Spleen (tissue), 7 donors: ENCODE measurements at regions not wholly inside any gene's neighbourhood (a gene's known extent, or its start where the extent isn't known, plus 50 kb on each side); places are given as distances from the start of the nearest gene placed in this dataset.
"Not testable (repeated sequence)": the region's sequence is repeated elsewhere in the genome, so short reads cannot be mapped to it uniquely, and the experiment has no call there.

Source experiments
- POLR2A ChIP-seq, 3 donors: fragments of 450-650 bp; IDR thresholded peaks; one replicate each; pipeline ENCODE4 v1.5.1; 2017; ENCODE audit warnings: antibody characterized with exemption in 3 of 3, mild to moderate bottlenecking in 1 of 3
- TF ChIP-seq, protein P1 (sequence below), 11 experiments: fragments of 200-600 bp in 7 of 11; fragments of 450-650 bp in 4 of 11; sonication (generic) in 4 of 11; IDR thresholded peaks in 8 of 11; conservative IDR thresholded peaks in 3 of 11; 1 replicate in 7 of 11; 2 replicates in 4 of 11; pipeline versions ENCODE4 v1.4.0 to v1.8.0; 2016 to 2021; ENCODE audit warnings: antibody characterized with exemption in 11 of 11, inconsistent platforms in 4 of 11, mild to moderate bottlenecking in 1 of 11
- donor health status: DM: no; HTN: no; CAD: no; lungs with moderate emphysema.
- donor health status: DM: no; HTN: no; CAD: no.
- donor health status: DM: no; HTN: no; CAD: no.

DNA sequence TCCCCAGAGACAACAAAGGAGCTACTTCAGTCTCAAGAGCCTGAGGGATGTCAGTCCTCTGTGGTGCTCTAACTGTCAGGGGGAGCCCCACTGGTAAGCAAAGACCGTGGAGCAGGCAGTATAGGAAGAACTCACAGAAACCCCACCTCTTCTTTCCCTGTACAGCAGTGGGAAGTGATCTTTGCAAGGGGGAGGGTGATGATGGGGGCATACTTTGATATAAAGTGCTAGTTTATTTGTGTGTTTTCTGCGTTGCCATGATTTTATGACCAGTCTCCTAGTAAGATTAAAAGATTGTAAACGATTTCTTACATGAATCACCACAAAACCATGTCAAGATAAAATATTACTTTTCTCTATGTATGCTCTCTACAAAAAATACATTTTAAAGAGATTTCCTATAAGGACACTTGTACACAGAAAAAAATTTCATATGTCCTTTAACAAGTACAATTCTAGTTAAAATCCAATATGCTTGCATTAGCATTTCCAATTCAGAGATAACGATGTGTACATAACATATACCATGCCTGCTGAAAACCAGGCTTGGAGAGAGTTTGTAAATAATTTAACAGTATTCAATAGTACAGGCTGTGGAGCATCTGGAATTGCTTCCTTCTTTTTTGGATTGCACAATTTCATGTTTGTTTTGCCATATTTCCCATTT is 690.0 kb downstream of the PRIM2 start:
- TF ChIP-seq, protein P1, sequence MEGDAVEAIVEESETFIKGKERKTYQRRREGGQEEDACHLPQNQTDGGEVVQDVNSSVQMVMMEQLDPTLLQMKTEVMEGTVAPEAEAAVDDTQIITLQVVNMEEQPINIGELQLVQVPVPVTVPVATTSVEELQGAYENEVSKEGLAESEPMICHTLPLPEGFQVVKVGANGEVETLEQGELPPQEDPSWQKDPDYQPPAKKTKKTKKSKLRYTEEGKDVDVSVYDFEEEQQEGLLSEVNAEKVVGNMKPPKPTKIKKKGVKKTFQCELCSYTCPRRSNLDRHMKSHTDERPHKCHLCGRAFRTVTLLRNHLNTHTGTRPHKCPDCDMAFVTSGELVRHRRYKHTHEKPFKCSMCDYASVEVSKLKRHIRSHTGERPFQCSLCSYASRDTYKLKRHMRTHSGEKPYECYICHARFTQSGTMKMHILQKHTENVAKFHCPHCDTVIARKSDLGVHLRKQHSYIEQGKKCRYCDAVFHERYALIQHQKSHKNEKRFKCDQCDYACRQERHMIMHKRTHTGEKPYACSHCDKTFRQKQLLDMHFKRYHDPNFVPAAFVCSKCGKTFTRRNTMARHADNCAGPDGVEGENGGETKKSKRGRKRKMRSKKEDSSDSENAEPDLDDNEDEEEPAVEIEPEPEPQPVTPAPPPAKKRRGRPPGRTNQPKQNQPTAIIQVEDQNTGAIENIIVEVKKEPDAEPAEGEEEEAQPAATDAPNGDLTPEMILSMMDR (IDR thresholded peaks at IDR 0.05 in 8 of 11, conservative IDR thresholded peaks at IDR 0.05 in 3 of 11), result not testable (repeated sequence)
- not testable (repeated sequence) for TF ChIP-seq POLR2A (IDR thresholded peaks at IDR 0.05)
